ENCODE measurements at regions not wholly inside any gene's neighbourhood (a gene's known extent, or its start where the extent isn't known, plus 50 kb on each side); places are given as distances from the start of the nearest gene placed in this dataset.

DNA sequence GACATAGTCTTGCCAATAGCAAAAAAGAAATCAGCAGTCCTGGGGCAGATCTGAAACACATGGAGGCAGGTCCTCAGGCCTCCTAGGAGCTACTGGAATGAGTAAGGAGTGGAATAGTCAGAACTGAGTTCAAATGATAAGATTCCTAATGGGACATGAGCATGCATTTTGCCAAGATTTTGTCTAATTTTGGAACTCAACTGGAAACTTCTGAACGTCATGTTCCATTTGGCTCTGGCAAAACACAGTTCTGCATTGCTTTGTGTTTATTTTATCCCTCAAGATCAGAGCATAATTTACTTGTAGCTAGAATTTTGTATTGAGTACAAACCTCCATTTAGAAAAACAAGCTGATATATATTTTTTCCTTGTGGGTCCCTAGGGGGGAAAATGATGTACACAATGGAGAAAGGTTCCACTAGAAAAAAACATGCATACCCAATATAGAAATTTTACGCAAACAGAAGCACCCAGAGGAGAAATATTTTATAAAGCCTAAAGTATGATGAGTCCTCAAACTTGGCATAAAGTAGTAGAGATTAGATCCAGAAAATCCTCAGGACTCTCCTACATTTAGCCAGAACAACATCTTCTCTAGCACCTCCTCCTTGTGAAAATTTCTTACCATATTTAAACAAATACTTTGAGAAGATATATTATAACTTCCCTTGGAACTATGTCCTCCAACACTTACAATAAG is 149.0 kb upstream of the SERP2 start:
- peak; percentile 67 to 69 for ATAC-seq
- peak overlapping the region; percentile 66 to 78 (median 72) for H3K27ac ChIP-seq
- peaks cover 18 to 42% of the 10 kb centered on the region in 2 donors for H3K4me1 ChIP-seq
- in situ Hi-C loops (cut with MboI; ENCODE audit: low sequenced_read_pairs in 4 of 4), result loop anchor here in 1 of 4 donors (25.0 kb wide), 1 partner anchor 312 kb away; no protein-coding TSS in a partner anchor
- peak; percentile 32 to 59 for DNase-seq
- TF ChIP-seq, protein P1, sequence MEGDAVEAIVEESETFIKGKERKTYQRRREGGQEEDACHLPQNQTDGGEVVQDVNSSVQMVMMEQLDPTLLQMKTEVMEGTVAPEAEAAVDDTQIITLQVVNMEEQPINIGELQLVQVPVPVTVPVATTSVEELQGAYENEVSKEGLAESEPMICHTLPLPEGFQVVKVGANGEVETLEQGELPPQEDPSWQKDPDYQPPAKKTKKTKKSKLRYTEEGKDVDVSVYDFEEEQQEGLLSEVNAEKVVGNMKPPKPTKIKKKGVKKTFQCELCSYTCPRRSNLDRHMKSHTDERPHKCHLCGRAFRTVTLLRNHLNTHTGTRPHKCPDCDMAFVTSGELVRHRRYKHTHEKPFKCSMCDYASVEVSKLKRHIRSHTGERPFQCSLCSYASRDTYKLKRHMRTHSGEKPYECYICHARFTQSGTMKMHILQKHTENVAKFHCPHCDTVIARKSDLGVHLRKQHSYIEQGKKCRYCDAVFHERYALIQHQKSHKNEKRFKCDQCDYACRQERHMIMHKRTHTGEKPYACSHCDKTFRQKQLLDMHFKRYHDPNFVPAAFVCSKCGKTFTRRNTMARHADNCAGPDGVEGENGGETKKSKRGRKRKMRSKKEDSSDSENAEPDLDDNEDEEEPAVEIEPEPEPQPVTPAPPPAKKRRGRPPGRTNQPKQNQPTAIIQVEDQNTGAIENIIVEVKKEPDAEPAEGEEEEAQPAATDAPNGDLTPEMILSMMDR (IDR thresholded peaks at IDR 0.05 in 4 of 5, conservative IDR thresholded peaks at IDR 0.05 in 1 of 5), result no peak
- no peaks in the 10 kb centered on the region for H3K9me3 ChIP-seq
- H3K36me3 ChIP-seq, result no peaks in the 10 kb centered on the region
- intact Hi-C loops (cut with DNase I; ENCODE audit: low total_unique reads), result no loop called here
- H3K4me3 ChIP-seq, result no peak overlapping the region
- H3K27me3 ChIP-seq, result no peaks in the 10 kb centered on the region

DNA sequence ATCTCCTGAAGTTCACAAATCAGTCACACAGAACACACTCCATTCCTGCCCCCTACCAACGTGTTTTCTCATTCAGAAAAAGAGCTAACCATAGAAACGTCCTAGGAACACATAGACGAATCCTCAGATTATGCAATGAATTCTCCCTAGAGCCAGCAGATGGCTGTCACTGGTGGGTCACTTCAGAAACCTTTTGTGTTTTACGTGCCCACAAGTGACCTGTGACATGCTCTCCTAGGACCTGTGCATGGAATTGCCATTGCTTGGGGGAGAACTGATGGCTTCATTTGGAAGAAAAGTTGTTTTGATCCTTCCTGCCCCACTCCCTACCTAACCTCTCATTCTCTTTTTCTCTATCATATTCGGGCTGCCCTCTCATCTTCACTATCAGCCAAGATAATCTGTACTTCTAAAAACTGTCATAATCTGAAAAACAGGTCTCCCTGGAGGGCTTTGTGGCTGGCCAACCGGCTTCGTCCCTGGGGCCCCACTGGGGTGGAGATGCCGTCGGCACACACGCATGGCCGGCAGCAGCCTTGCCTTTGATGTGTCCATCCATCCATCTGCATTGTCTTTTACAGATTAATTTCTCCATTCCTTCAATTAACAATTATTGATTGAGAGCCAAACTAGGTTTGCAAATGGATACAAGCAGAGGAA is 144.1 kb upstream of the SERP2 start:
- intact Hi-C loops (cut with DNase I; ENCODE audit: low total_unique reads), result loop anchor here (10.0 kb wide), 3 partner anchors 345 to 695 kb away; partner anchors contain the start of gene TSC22D1
- H3K4me1 ChIP-seq, result peaks cover 23 to 32% of the 10 kb centered on the region in 2 donors

DNA sequence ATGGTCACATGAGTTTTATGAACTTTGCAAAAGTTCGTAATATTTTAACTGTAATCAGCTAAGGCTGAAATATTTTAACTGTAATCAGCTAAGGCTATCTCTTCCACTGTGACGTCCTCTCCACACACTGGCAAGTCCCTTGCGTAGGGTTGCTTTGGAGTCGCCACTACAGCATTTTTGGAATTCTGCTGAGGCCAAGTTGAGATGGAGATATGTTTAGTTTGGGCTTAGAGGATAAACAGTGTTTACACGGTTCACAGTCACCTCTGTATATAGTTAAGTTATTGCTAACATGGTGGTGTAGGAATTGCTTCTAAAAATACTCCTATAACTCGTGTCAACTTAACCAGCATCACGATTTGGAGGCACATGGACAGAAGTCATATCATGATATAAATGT is 143.6 kb upstream of the SERP2 start:
- ATAC-seq, result no peak
- Histone ChIP-seq H3K36me3 (no peaks in the 10 kb centered on the region), H3K4me3 (no peak overlapping the region), H3K9me3 (no peaks in the 10 kb centered on the region), H3K27ac (no peak overlapping the region), H3K27me3 (no peaks in the 10 kb centered on the region), H3K4me1 (peaks cover 21 to 33% of the 10 kb centered on the region in 2 donors)
- in situ Hi-C loops (cut with MboI; ENCODE audit: low sequenced_read_pairs in 4 of 4), result loop anchor here in 1 of 4 donors (10.0 kb wide), 1 partner anchor 75 kb away; no protein-coding TSS in a partner anchor
- intact Hi-C loops (cut with DNase I; ENCODE audit: low total_unique reads), result loop anchor here (10.0 kb wide), 3 partner anchors 345 to 695 kb away; partner anchors contain the start of gene TSC22D1
- no peak for TF ChIP-seq POLR2A (IDR thresholded peaks at IDR 0.05)
- TF ChIP-seq, protein P1 (IDR thresholded peaks at IDR 0.05 in 4 of 5, conservative IDR thresholded peaks at IDR 0.05 in 1 of 5), result no peak
- DNase-seq, result no peak

More for the DNA sequence above, 144.1 kb upstream of the SERP2 start:
- no peaks in the 10 kb centered on the region for H3K9me3 ChIP-seq
- H3K4me3 ChIP-seq, result no peak overlapping the region
- no peaks in the 10 kb centered on the region for H3K36me3 ChIP-seq
- ATAC-seq, result no peak
- no peaks in the 10 kb centered on the region for H3K27me3 ChIP-seq
- no peak for DNase-seq
- TF ChIP-seq, protein P1 (IDR thresholded peaks at IDR 0.05 in 4 of 5, conservative IDR thresholded peaks at IDR 0.05 in 1 of 5), result no peak
- no peak for TF ChIP-seq POLR2A (IDR thresholded peaks at IDR 0.05)
- no peak overlapping the region for H3K27ac ChIP-seq
- in situ Hi-C loops (cut with MboI; ENCODE audit: low sequenced_read_pairs in 4 of 4), result loop anchor here in 1 of 4 donors (10.0 kb wide), 1 partner anchor 75 kb away; no protein-coding TSS in a partner anchor

GRCh38 chr13:44230736-44231135 is 142.9 kb upstream of the SERP2 start:
- Histone ChIP-seq H3K36me3 (no peaks in the 10 kb centered on the region), H3K27ac (no peak overlapping the region), H3K27me3 (no peaks in the 10 kb centered on the region), H3K4me1 (peaks cover 27 to 34% of the 10 kb centered on the region in 2 donors), H3K4me3 (no peak overlapping the region), H3K9me3 (no peaks in the 10 kb centered on the region)
- DNase-seq, result no peak
- intact Hi-C loops (cut with DNase I; ENCODE audit: low total_unique reads), result loop anchor here (10.0 kb wide), 3 partner anchors 344 to 694 kb away; partner anchors contain the start of gene TSC22D1
- TF ChIP-seq, protein P1 (IDR thresholded peaks at IDR 0.05 in 4 of 5, conservative IDR thresholded peaks at IDR 0.05 in 1 of 5), result no peak
- no peak for TF ChIP-seq POLR2A (IDR thresholded peaks at IDR 0.05)
- in situ Hi-C loops (cut with MboI; ENCODE audit: low sequenced_read_pairs in 4 of 4), result loop anchor here in 1 of 4 donors (10.0 kb wide), 1 partner anchor 74 kb away; no protein-coding TSS in a partner anchor
- ATAC-seq, result no peak
